HepG2 (cell line): ENCODE measurements at regions not wholly inside any gene's neighbourhood (a gene's known extent, or its start where the extent isn't known, plus 50 kb on each side); places are given as distances from the start of the nearest gene placed in this dataset.

ENCODE experiments used
- ATAC-seq: fragments of 200-7000 bp; cut with Tn5 transposase; 3 replicates; pipeline ENCODE4 v1.9.1; 2020; ENCODE audit warnings: mild to moderate bottlenecking, moderate library complexity
- BruUV-seq: library from RNA; stranded (reverse); fragments of 400-500 nt; replicated peaks from 2 replicates; lab custom pipeline; 2021; lab: Mats Ljungman, UMichigan
- CTCF ChIA-PET: fragments of 300-600 bp; formaldehyde crosslinking; extraction: SDS; loops from one replicate; lab custom pipeline; 2021; ENCODE audit warnings: low total read pairs, inconsistent platforms, low intra/inter-chr PET ratio; lab: Yijun Ruan, JAX
- POLR2A ChIA-PET: fragments of 350-600 bp; sonication (Branson Sonifier 250); formaldehyde crosslinking; loops from one replicate; lab custom pipeline; 2020; ENCODE audit warnings: antibody characterized with exemption, inconsistent platforms; lab: Yijun Ruan, JAX
- DNase-seq: peaks from one replicate; pipeline ENCODE4 v3.0.0-alpha.2; 2015; ENCODE audit warnings: low spot score
- FAIRE-seq: peaks from 3 replicates; lab custom pipeline; 2011; peaks lifted over from hg19 to GRCh38; lab: Jason Lieb, UNC
- H2AFZ ChIP-seq: one replicate; pipeline ENCODE4 v1.6.1; 2011; ENCODE audit warnings: low read length, inconsistent platforms
- H3K27ac ChIP-seq: fragments of 300-600 bp; 3 replicates; pipeline ENCODE4 v1.8.0; 2011; ENCODE audit warnings: mixed run types, mild to moderate bottlenecking, mixed read lengths, low read length, inconsistent platforms; ENCODE audit not compliant: insufficient read depth; ENCODE audit errors: extremely low read length
- H3K27me3 ChIP-seq, 2 experiments: fragments of 200-600 bp in 1 of 2; 2 replicates in 1 of 2; 3 replicates in 1 of 2; pipeline versions ENCODE4 v1.6.0 to v1.8.0; 2011; ENCODE audit warnings: low read length in 2 of 2, mild to moderate bottlenecking in 2 of 2, moderate library complexity in 2 of 2, inconsistent platforms in 1 of 2; ENCODE audit not compliant: insufficient read depth in 2 of 2, control insufficient read depth in 1 of 2
- H3K36me3 ChIP-seq, 2 experiments: fragments of 200-600 bp in 1 of 2; replicated peaks in 1 of 2; 2 replicates in 1 of 2; 3 replicates in 1 of 2; pipeline versions ENCODE4 v1.5.1 to v1.8.0; 2011; ENCODE audit warnings: low read length in 2 of 2, inconsistent platforms in 1 of 2; ENCODE audit not compliant: insufficient read depth in 2 of 2, control insufficient read depth in 1 of 2
- H3K4me1 ChIP-seq: 2 replicates; pipeline ENCODE4 v1.5.1; 2012; ENCODE audit warnings: low read length, inconsistent platforms; ENCODE audit not compliant: insufficient read depth
- H3K4me2 ChIP-seq: 2 replicates; pipeline ENCODE4 v1.6.0; 2011; ENCODE audit warnings: low read depth, low read length, inconsistent platforms
- H3K4me3 ChIP-seq, 3 experiments: fragments of 200-600 bp in 1 of 3; sonication (generic), shearing (Covaris generic) in 1 of 3; replicated peaks in 1 of 3; 2 replicates each; pipeline ENCODE4 v1.5.1; 2011 to 2016; ENCODE audit warnings: low read length in 3 of 3, inconsistent platforms in 2 of 3, low read depth in 2 of 3, mild to moderate bottlenecking in 2 of 3, control low read depth in 1 of 3, mixed read lengths in 1 of 3; ENCODE audit not compliant: insufficient read depth in 1 of 3
- H3K79me2 ChIP-seq: one replicate; pipeline ENCODE4 v1.6.1; 2011; ENCODE audit warnings: low read length, inconsistent platforms; ENCODE audit not compliant: insufficient read depth
- H3K9ac ChIP-seq: 2 replicates; pipeline ENCODE4 v1.6.0; 2011; ENCODE audit warnings: mild to moderate bottlenecking, low read depth, low read length, inconsistent platforms; ENCODE audit not compliant: insufficient read depth
- H3K9me3 ChIP-seq: 2 replicates; pipeline ENCODE4 v1.5.1; 2012; ENCODE audit warnings: mild to moderate bottlenecking, low read length
- H4K20me1 ChIP-seq: 2 replicates; pipeline ENCODE4 v1.6.0; 2011; ENCODE audit warnings: inconsistent platforms, mild to moderate bottlenecking, low read length, moderate library complexity; ENCODE audit not compliant: insufficient read depth
- BHLHE40 ChIP-seq: IDR thresholded peaks from 2 replicates; pipeline ENCODE4 v1.6.1; 2011; ENCODE audit warnings: low read length, improper control_type of control experiment
- CCDC6 ChIP-seq: sonication (generic); formaldehyde crosslinking; IDR thresholded peaks from 2 replicates; pipeline ENCODE4 v1.8.1; 2022; ENCODE audit warnings: mild to moderate bottlenecking, missing genetic modification reagents, moderate library complexity
- CREBL2 ChIP-seq: sonication (generic); formaldehyde crosslinking; IDR thresholded peaks from 2 replicates; pipeline ENCODE4 v1.8.1; 2023; ENCODE audit warnings: missing genetic modification reagents, mild to moderate bottlenecking, borderline replicate concordance
- GTF3A ChIP-seq: sonication (generic); formaldehyde crosslinking; conservative IDR thresholded peaks from 2 replicates; pipeline ENCODE4 v1.4.0; 2020; ENCODE audit warnings: mild to moderate bottlenecking, missing genetic modification reagents
- HOXA3 ChIP-seq: sonication (generic); formaldehyde crosslinking; IDR thresholded peaks from 2 replicates; pipeline ENCODE4 v1.5.0; 2020; ENCODE audit warnings: missing genetic modification reagents
- KDM1A ChIP-seq: IDR thresholded peaks from 2 replicates; pipeline ENCODE4 v1.6.1; 2016; ENCODE audit warnings: missing compliant biosample characterization
- KDM3A ChIP-seq: IDR thresholded peaks from 2 replicates; pipeline ENCODE4 v1.6.1; 2018; ENCODE audit warnings: low read depth, missing compliant biosample characterization
- PTBP1 ChIP-seq: fragments of 200-400 bp; formaldehyde crosslinking; IDR thresholded peaks from 2 replicates; pipeline ENCODE4 v1.6.1; 2018; ENCODE audit warnings: low read length, low read depth; ENCODE audit not compliant: poor library complexity, severe bottlenecking
- SKIL ChIP-seq: sonication (generic); formaldehyde crosslinking; IDR thresholded peaks from 2 replicates; pipeline ENCODE4 v1.8.0; 2022; ENCODE audit warnings: missing genetic modification reagents, mild to moderate bottlenecking, moderate library complexity, borderline replicate concordance
- TCF12 ChIP-seq, 2 experiments: fragments of 450-650 bp in 1 of 2; sonication (generic) in 1 of 2; formaldehyde crosslinking in 1 of 2; IDR thresholded peaks; 2 replicates each; pipeline versions ENCODE4 v1.6.1 to v1.8.0; 2017 to 2022; ENCODE audit warnings: antibody characterized with exemption in 1 of 2, mild to moderate bottlenecking in 1 of 2, missing genetic modification reagents in 1 of 2, moderate library complexity in 1 of 2
- THRA ChIP-seq: sonication (generic); formaldehyde crosslinking; IDR thresholded peaks from 2 replicates; pipeline ENCODE4 v1.4.0; 2020; ENCODE audit warnings: missing genetic modification reagents, borderline replicate concordance
- ZBTB46 ChIP-seq: sonication (generic); formaldehyde crosslinking; IDR thresholded peaks from 2 replicates; pipeline ENCODE4 v1.4.0; 2020; ENCODE audit warnings: mild to moderate bottlenecking, missing genetic modification reagents, borderline replicate concordance
- ZNF10 ChIP-seq: sonication (generic); formaldehyde crosslinking; IDR thresholded peaks from 2 replicates; pipeline ENCODE4 v1.4.0; 2020; ENCODE audit warnings: mild to moderate bottlenecking, low read depth, missing genetic modification reagents, borderline replicate concordance
- ZNF414 ChIP-seq: sonication (generic); formaldehyde crosslinking; IDR thresholded peaks from 2 replicates; pipeline ENCODE4 v1.5.0; 2020; ENCODE audit warnings: missing genetic modification reagents
- ZNF451 ChIP-seq: sonication (generic); formaldehyde crosslinking; IDR thresholded peaks from 2 replicates; pipeline ENCODE4 v1.5.0; 2020; ENCODE audit warnings: mild to moderate bottlenecking, missing genetic modification reagents
- ZNF496 ChIP-seq: sonication (generic); formaldehyde crosslinking; IDR thresholded peaks from 2 replicates; pipeline ENCODE4 v1.8.1; 2023; ENCODE audit warnings: mild to moderate bottlenecking, moderate library complexity, missing genetic modification reagents; ENCODE audit not compliant: insufficient replicate concordance
- ZSCAN31 ChIP-seq: sonication (generic); formaldehyde crosslinking; IDR thresholded peaks from 2 replicates; pipeline ENCODE4 v1.5.0; 2020; ENCODE audit warnings: low read depth, mild to moderate bottlenecking, missing genetic modification reagents
- WGBS: methylation state at CpG from one replicate; pipeline ENCODE4 v1.1.6; 2017; ENCODE audit warnings: low lambda C conversion rate; 5-methylcytosine and 5-hydroxymethylcytosine counted together
- in situ Hi-C: cut with HindIII; loops from 2 replicates; pipeline ENCODE4 v1.10.0; 2017; ENCODE audit warnings: low pct_unique_long_range_greater_than_20kb; ENCODE audit not compliant: extremely low pct_ligation_motif_present
- intact Hi-C: fragments of 100-400 bp; cut with micrococcal nuclease; formaldehyde crosslinking; loops from one replicate; pipeline ENCODE4 v1.10.0; 2022; ENCODE audit not compliant: unreplicated experiment

- Histone ChIP-seq H3K4me3 (no peak overlapping the region), H3K79me2 (no peaks in the 10 kb centered on the region), H3K36me3 (no peaks in the 10 kb centered on the region), H4K20me1 (no peaks in the 10 kb centered on the region), H3K4me2 (no peak overlapping the region), H3K9me3 (peaks cover 57% of the 10 kb centered on the region), H3K27me3 (no peaks in the 10 kb centered on the region), H3K9ac (no peak overlapping the region), H3K27ac (no peak overlapping the region), H2AFZ (no peak overlapping the region), H3K4me1 (no peaks in the 10 kb centered on the region)
- 3% methylated on average over 3 of the region's 3 CpGs for WGBS
- no peak for TF ChIP-seq ZNF414 (CRISPR knock-in tag)
- no peak for TF ChIP-seq ZNF10 (CRISPR knock-in tag)
- TF ChIP-seq GTF3A (CRISPR knock-in tag), result no peak
- TF ChIP-seq THRA (CRISPR knock-in tag), result no peak
- TF ChIP-seq CCDC6, result no peak
- no peak for TF ChIP-seq PTBP1
- TF ChIP-seq TCF12 (IDR thresholded peaks at IDR 0.05), result no peak
- no peak for TF ChIP-seq TCF12 (CRISPR knock-in tag; IDR thresholded peaks at IDR 0.05)
- no peak for TF ChIP-seq KDM1A (CRISPR knock-in tag)
- no peak for TF ChIP-seq CREBL2 (CRISPR knock-in tag)
- no peak for TF ChIP-seq BHLHE40
- no peak for TF ChIP-seq ZNF451 (CRISPR knock-in tag)
- TF ChIP-seq SKIL (CRISPR knock-in tag), result no peak
- no peak for TF ChIP-seq ZNF496 (CRISPR knock-in tag)
- no peak for TF ChIP-seq KDM3A (CRISPR knock-in tag)
- TF ChIP-seq HOXA3, result no peak
- no peak for TF ChIP-seq ZBTB46
- no peak for TF ChIP-seq ZSCAN31
- DNase-seq (no peak), ATAC-seq (no peak), FAIRE-seq (no peak)
- ChIA-PET CTCF (no interaction called here), POLR2A (no interaction called here)
- in situ Hi-C loops (no loop called here), intact Hi-C loops (no loop called here)
- no TSS peak for BruUV-seq
Measured at GRCh38 chr5:24986326-24986725, 341.5 kb upstream of the CDH10 start.
